NCI-H345 treated with DMSO at 0.1 percent for 48 hours (cell line): ENCODE measurements at regions not wholly inside any gene's neighbourhood (a gene's known extent, or its start where the extent isn't known, plus 50 kb on each side); places are given as distances from the start of the nearest gene placed in this dataset.
"Not testable (repeated sequence)": the region's sequence is repeated elsewhere in the genome, so short reads cannot be mapped to it uniquely, and the experiment has no call there.

Experiments used
- DNase-seq: peaks from one replicate; lab custom pipeline; 2025; ENCODE audit not compliant: unreplicated experiment; lab: John Stamatoyannopoulos, UW

- DNase-seq: no peak
Observed at GRCh38 chr7:116340943-116341907, 130.9 kb downstream of the TES start.

GRCh38 chr7:116342125-116342524, 131.8 kb downstream of the TES start:
- DNase-seq: no peak

- DNase-seq: no peak
Observed at GRCh38 chr7:116347151-116347832, 137.0 kb downstream of the TES start.

- no peak for DNase-seq
Observed at GRCh38 chr7:116348346-116348745, 138.0 kb downstream of the TES start.

- DNase-seq: no peak
Observed at GRCh38 chr7:116351966-116352365, 141.6 kb downstream of the TES start.

GRCh38 chr7:116353647-116354046, 143.3 kb downstream of the TES start:
- no peak for DNase-seq

GRCh38 chr7:116354171-116354545, 143.8 kb downstream of the TES start:
- DNase-seq: no peak

- DNase-seq: peak; percentile 17
Observed at GRCh38 chr7:116354546-116355423, 144.4 kb downstream of the TES start.

- DNase-seq: no peak
Observed at GRCh38 chr7:116355424-116355765, 144.1 kb upstream of the CAV2 start.

GRCh38 chr7:116356333-116356965, 143.1 kb upstream of the CAV2 start:
- no peak for DNase-seq

- peak; percentile 38 for DNase-seq
Observed at GRCh38 chr7:116356979-116357378, 142.6 kb upstream of the CAV2 start.

GRCh38 chr7:116357781-116358670, 141.5 kb upstream of the CAV2 start:
- DNase-seq: no peak

GRCh38 chr7:116361767-116362166, 137.8 kb upstream of the CAV2 start:
- DNase-seq: no peak

- DNase-seq: no peak
Observed at GRCh38 chr7:116363637-116364432, 135.7 kb upstream of the CAV2 start.

GRCh38 chr7:116364469-116364868, 135.1 kb upstream of the CAV2 start:
- no peak for DNase-seq

GRCh38 chr7:116365797-116366196, 133.7 kb upstream of the CAV2 start:
- DNase-seq: no peak

GRCh38 chr7:116367171-116367813, 132.2 kb upstream of the CAV2 start:
- DNase-seq: no peak

GRCh38 chr7:116368965-116369364, 130.6 kb upstream of the CAV2 start:
- DNase-seq: no peak

GRCh38 chr7:116371536-116371935, 128.0 kb upstream of the CAV2 start:
- DNase-seq: not testable (repeated sequence)
